ENCODE measurements at regions not wholly inside any gene's neighbourhood (a gene's known extent, or its start where the extent isn't known, plus 50 kb on each side); places are given as distances from the start of the nearest gene placed in this dataset.

GRCh38 chr5:6177926-6178325, 200.4 kb downstream of the MED10 start:
- H3K27me3 Mint-ChIP-seq (ENCODE audit: low read depth in 3 of 3): no peaks in the 10 kb centered on the region
- no peak overlapping the region for H3K4me3 Mint-ChIP-seq
- H3K27ac Mint-ChIP-seq: no peak overlapping the region
- no peaks in the 10 kb centered on the region for H3K4me1 Mint-ChIP-seq
- H3K9me3 Mint-ChIP-seq: peaks cover 0 to 9% (median 0%) of the 10 kb centered on the region in 6 donors
- no peaks in the 10 kb centered on the region for H3K36me3 Mint-ChIP-seq
- DNase-seq: no peak

DNA sequence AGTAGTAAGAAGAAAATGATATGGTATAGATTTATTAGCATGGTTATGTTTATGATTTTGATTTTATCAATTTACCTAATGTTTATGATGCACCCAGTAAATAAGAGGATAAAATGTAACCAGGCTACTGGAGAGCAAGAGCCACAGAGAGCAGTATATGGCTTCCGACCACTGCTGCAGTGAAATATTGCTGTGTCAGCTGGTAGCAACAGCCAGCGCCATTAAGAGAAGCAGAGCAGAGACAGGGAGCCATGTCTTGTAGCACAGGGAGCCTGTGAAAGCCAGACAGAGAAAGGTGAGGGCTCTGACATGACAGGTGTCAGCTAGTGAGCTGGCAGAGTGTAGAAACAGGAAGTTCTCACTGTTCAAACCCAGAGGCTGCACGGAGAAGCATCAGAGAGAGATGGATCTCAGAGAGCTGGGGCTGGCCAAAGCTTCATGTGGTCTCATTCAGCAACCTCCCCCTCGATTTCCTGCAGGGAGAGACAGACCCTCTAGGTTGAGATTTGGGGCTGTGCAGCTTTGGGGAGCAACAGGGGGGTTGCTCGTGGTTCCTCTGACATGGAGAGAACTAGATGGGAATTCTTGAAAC, 202.1 kb downstream of the MED10 start:
- no peaks in the 10 kb centered on the region for H3K4me1 Mint-ChIP-seq
- no peak overlapping the region for H3K4me3 Mint-ChIP-seq
- DNase-seq: no peak
- H3K27ac Mint-ChIP-seq: no peak overlapping the region
- H3K36me3 Mint-ChIP-seq: no peaks in the 10 kb centered on the region
- peaks cover 0 to 1% (median 0%) of the 10 kb centered on the region in 3 donors for H3K27me3 Mint-ChIP-seq (ENCODE audit: low read depth in 3 of 3)
- H3K9me3 Mint-ChIP-seq: peaks cover 0 to 9% (median 0%) of the 10 kb centered on the region in 6 donors

DNA sequence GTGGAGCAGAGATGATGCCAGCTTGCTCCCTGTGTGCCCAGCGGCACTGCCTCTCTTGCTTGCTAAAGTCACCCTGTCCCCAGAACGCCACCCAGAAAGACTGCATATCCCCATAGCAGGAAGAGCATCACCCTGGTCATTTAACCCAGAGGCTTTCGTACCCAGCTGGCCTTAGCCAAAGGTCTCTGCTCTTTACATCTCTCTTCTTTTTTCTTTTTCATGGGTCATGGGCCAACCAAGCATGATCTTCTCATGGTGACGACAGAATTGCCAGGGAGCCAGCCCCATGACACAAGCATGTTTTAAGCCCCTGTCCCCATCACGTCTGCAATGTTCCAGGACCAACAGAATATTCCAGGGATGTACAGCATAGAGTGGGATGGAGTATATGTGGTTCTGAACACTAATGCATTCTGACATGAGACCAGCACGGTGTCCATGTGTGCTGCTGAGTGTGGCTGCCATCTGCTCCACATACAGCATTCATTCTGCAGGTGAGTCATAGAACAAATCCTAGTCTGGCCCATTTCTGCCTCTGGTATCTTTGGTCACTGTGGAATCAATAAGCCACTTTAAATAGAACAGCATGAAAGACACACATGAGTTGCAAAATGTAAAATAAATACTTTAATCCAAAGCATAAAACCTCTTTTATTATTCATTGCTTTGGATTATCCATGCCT, 203.0 kb downstream of the MED10 start:
- Mint-ChIP-seq H3K9me3 (peaks cover 0 to 9% (median 0%) of the 10 kb centered on the region in 6 donors), H3K4me1 (no peaks in the 10 kb centered on the region)

GRCh38 chr5:6169660-6170059, 208.7 kb downstream of the MED10 start:
- Mint-ChIP-seq H3K36me3 (no peaks in the 10 kb centered on the region), H3K4me3 (no peak overlapping the region), H3K9me3 (peaks cover 0 to 5% (median 0%) of the 10 kb centered on the region in 6 donors), H3K27ac (no peak overlapping the region), H3K4me1 (no peaks in the 10 kb centered on the region), H3K27me3 (ENCODE audit: low read depth in 3 of 3) (peaks cover 0 to 2% (median 1%) of the 10 kb centered on the region in 3 donors)
- DNase-seq: no peak

More for the DNA sequence above, 203.0 kb downstream of the MED10 start:
- no peaks in the 10 kb centered on the region for H3K36me3 Mint-ChIP-seq
- peaks cover 0 to 2% (median 1%) of the 10 kb centered on the region in 3 donors for H3K27me3 Mint-ChIP-seq (ENCODE audit: low read depth in 3 of 3)
- no peak overlapping the region for H3K27ac Mint-ChIP-seq
- H3K4me3 Mint-ChIP-seq: no peak overlapping the region
- DNase-seq: no peak

GRCh38 chr5:6166698-6167394, 211.5 kb downstream of the MED10 start:
- Mint-ChIP-seq H3K27me3 (ENCODE audit: low read depth in 3 of 3) (peaks cover 0 to 7% (median 2%) of the 10 kb centered on the region in 3 donors), H3K36me3 (no peaks in the 10 kb centered on the region), H3K27ac (no peak overlapping the region), H3K4me1 (no peaks in the 10 kb centered on the region), H3K4me3 (no peak overlapping the region), H3K9me3 (peaks cover 0 to 5% (median 0%) of the 10 kb centered on the region in 6 donors)
- no peak for DNase-seq

GRCh38 chr5:6163913-6164312, 214.4 kb downstream of the MED10 start:
- no peak for DNase-seq
- no peaks in the 10 kb centered on the region for H3K4me1 Mint-ChIP-seq
- no peak overlapping the region for H3K4me3 Mint-ChIP-seq
- H3K9me3 Mint-ChIP-seq: peaks cover 0 to 5% (median 0%) of the 10 kb centered on the region in 6 donors
- no peak overlapping the region for H3K27ac Mint-ChIP-seq
- peaks cover 2 to 5% (median 2%) of the 10 kb centered on the region in 3 donors for H3K27me3 Mint-ChIP-seq (ENCODE audit: low read depth in 3 of 3)
- H3K36me3 Mint-ChIP-seq: no peaks in the 10 kb centered on the region

- Mint-ChIP-seq H3K4me3 (no peak overlapping the region), H3K4me1 (no peaks in the 10 kb centered on the region), H3K27me3 (ENCODE audit: low read depth in 3 of 3) (peaks cover 2 to 5% (median 2%) of the 10 kb centered on the region in 3 donors), H3K36me3 (no peaks in the 10 kb centered on the region), H3K9me3 (peaks cover 0 to 5% (median 0%) of the 10 kb centered on the region in 6 donors), H3K27ac (no peak overlapping the region)
- no peak for DNase-seq
Observed at GRCh38 chr5:6162175-6162574, 216.2 kb downstream of the MED10 start.

- Mint-ChIP-seq H3K27ac (no peak overlapping the region), H3K4me1 (no peaks in the 10 kb centered on the region), H3K9me3 (peaks cover 0 to 2% (median 0%) of the 10 kb centered on the region in 6 donors), H3K36me3 (no peaks in the 10 kb centered on the region), H3K27me3 (ENCODE audit: low read depth in 3 of 3) (peaks cover 2 to 5% (median 2%) of the 10 kb centered on the region in 3 donors), H3K4me3 (no peak overlapping the region)
- DNase-seq: no peak
Observed at GRCh38 chr5:6161257-6161656, 217.1 kb downstream of the MED10 start.

DNA sequence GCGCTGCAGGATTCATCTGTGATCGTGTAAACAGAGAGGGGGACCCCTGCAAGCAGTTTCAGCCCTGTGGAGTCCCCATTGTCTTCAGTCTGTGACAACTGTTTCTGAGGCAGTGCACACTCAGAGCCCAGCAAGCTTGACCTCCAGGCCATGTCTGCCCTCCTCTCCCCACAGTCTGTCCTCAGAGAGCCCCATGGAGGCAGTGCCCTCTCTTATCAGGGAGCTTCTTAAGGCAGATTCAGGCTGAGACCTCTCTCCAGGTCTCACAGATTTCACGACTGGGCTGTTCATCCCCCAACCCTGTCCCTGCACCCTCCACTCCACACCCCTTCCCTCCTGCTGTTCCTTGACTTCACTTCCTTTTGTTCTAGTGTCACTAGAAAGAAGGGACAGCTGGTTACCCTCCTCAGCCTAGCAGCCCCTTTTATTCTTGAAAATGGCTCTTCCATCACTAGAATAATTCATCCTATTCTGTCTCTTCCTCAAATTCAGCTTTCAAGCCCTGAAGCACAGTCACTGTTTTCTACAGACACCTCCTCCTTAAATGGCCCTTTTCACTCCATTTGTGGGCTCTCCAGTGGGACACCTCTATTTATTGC, 218.4 kb downstream of the MED10 start:
- Mint-ChIP-seq H3K36me3 (no peaks in the 10 kb centered on the region), H3K4me1 (no peaks in the 10 kb centered on the region), H3K27me3 (ENCODE audit: low read depth in 3 of 3) (peaks cover 2 to 5% (median 2%) of the 10 kb centered on the region in 3 donors), H3K9me3 (peaks cover 0 to 2% (median 0%) of the 10 kb centered on the region in 6 donors), H3K4me3 (no peak overlapping the region), H3K27ac (peak overlapping the region in 1 of 6 donors; percentile 6)
- no peak for DNase-seq

GRCh38 chr5:6158974-6159831, 219.1 kb downstream of the MED10 start:
- DNase-seq: no peak
- Mint-ChIP-seq H3K36me3 (no peaks in the 10 kb centered on the region), H3K9me3 (peaks cover 0 to 2% (median 0%) of the 10 kb centered on the region in 6 donors), H3K4me3 (no peak overlapping the region), H3K4me1 (no peaks in the 10 kb centered on the region), H3K27me3 (ENCODE audit: low read depth in 3 of 3) (peaks cover 2 to 5% (median 2%) of the 10 kb centered on the region in 3 donors), H3K27ac (no peak overlapping the region)

DNA sequence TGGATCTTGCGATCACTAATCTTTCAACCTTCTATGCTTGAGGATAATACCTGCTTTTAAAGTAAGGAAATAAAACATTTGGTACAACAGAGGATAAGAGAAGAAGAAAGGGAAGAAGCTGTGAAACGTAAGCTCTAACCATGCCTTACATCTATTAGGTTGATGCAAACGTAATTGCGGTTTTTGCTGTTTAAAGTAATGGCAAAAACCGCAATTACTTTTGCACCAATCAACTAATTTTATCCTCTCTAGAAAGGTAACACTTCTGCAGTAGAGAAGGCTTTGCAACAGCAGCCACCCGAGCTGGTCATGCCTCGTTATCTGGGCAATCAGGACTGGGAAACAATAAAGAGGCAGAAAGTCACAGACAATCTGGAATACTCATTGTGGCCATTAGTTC, 224.1 kb downstream of the MED10 start:
- H3K9me3 Mint-ChIP-seq: peaks cover 0 to 2% (median 0%) of the 10 kb centered on the region in 6 donors
- H3K4me1 Mint-ChIP-seq: no peaks in the 10 kb centered on the region
- H3K36me3 Mint-ChIP-seq: no peaks in the 10 kb centered on the region
- no peak overlapping the region for H3K27ac Mint-ChIP-seq
- no peak for DNase-seq
- H3K27me3 Mint-ChIP-seq (ENCODE audit: low read depth in 3 of 3): peaks cover 0 to 3% (median 0%) of the 10 kb centered on the region in 3 donors
- H3K4me3 Mint-ChIP-seq: no peak overlapping the region

DNA sequence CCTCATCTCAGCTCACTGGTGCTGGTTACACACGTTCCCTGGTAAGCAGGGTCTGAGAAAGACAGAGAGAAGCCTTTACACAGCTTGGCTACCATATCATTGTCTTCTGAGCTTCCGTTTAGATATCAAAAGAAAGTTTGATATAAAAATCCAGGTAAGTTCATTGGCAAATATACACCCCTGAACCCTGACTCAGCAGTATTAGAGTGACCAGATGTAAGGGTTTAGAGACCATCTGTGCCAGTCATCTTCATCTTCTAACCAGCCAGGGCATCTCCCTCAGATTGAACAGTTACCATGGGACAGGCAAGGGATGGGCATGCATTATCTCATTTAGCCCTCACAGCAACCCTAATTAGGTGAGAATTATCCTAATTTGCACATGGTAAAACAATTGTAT, 232.1 kb downstream of the MED10 start:
- Mint-ChIP-seq H3K4me3 (no peak overlapping the region), H3K4me1 (no peaks in the 10 kb centered on the region), H3K9me3 (peaks cover 0 to 6% (median 0%) of the 10 kb centered on the region in 6 donors), H3K27ac (no peak overlapping the region), H3K27me3 (ENCODE audit: low read depth in 3 of 3) (peaks cover 0 to 9% (median 2%) of the 10 kb centered on the region in 3 donors), H3K36me3 (no peaks in the 10 kb centered on the region)
- DNase-seq: no peak

DNA sequence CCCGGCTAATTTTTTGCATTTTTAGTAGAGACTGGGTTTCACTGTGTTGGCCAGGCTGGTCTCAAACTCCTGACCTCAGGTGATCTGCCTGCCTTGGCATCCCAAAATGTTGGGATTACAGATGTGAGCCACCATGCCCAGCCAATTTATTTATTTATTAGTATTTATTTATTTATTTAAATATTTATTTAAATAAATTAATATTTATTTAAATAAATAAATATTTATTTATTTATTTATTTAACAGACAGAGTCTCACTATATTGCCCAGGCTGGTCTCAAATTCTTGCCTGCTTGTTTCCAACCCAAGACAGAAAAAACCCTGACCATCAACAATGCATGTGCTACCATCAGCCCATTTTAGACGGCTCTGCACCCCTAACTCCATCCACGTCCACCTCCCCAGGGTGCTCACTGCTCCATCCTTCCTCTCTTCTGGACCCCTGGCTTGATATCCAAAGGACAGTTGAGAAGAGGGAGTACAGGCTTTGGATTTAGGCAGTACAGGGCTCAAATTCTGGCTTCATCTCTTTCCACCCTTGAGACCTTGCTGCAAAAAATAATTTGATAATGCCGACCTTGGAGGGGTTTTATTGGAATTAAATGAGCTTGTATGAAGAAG, 232.6 kb downstream of the MED10 start:
- DNase-seq: no peak
- Mint-ChIP-seq H3K4me1 (no peaks in the 10 kb centered on the region), H3K9me3 (peaks cover 0 to 6% (median 0%) of the 10 kb centered on the region in 6 donors), H3K36me3 (no peaks in the 10 kb centered on the region), H3K27ac (no peak overlapping the region), H3K4me3 (no peak overlapping the region), H3K27me3 (ENCODE audit: low read depth in 3 of 3) (peaks cover 0 to 9% (median 2%) of the 10 kb centered on the region in 3 donors)
